Lower leg skin (tissue), 4 donors: ENCODE measurements at regions not wholly inside any gene's neighbourhood (a gene's known extent, or its start where the extent isn't known, plus 50 kb on each side); places are given as distances from the start of the nearest gene placed in this dataset.

Experiments
- DNase-seq, 2 donors: peaks; one replicate each; pipeline ENCODE4 v3.0.0-alpha.2; 2019; ENCODE audit warnings: low spot score in 2 of 2
- H3K4me3 ChIP-seq: fragments of 200-600 bp; sonication (generic); 2 replicates; pipeline ENCODE4 v1.5.1; 2017; ENCODE audit warnings: mild to moderate bottlenecking, low read depth; ENCODE audit not compliant: poor library complexity, severe bottlenecking
- CTCF ChIP-seq, 3 donors: fragments of 450-650 bp; IDR thresholded peaks; one replicate each; pipeline ENCODE4 v1.5.1; 2016; ENCODE audit warnings: antibody characterized with exemption in 3 of 3, mild to moderate bottlenecking in 3 of 3, moderate library complexity in 2 of 3
- POLR2A ChIP-seq, 2 donors: fragments of 450-650 bp; IDR thresholded peaks; one replicate each; pipeline ENCODE4 v1.6.1; 2016 to 2017; ENCODE audit warnings: antibody characterized with exemption in 2 of 2, mild to moderate bottlenecking in 1 of 2, moderate library complexity in 1 of 2
- WGBS, 2 donors: methylation state at CpG; one replicate each; pipeline ENCODE4 v1.1.5; 2018; 5-methylcytosine and 5-hydroxymethylcytosine counted together
- intact Hi-C: fragments of 100-400 bp; cut with DNase I; formaldehyde crosslinking; loops from one replicate; pipeline ENCODE4 v1.15.0; 2023; ENCODE audit warnings: low total_unique reads

- H3K4me3 ChIP-seq: no peak overlapping the region
- no peak for DNase-seq
- intact Hi-C loops: no loop called here
- 70% methylated on average over 11 to 12 of the region's 12 CpGs for WGBS, 2 donors
- TF ChIP-seq POLR2A (IDR thresholded peaks at IDR 0.05) (no peak), CTCF (IDR thresholded peaks at IDR 0.05) (no peak)
Measured at GRCh38 chr22:49026494-49027367, 800.9 kb downstream of the BRD1 start.

- H3K4me3 ChIP-seq: no peak overlapping the region
- 80% methylated on average over 17 of the region's 17 CpGs for WGBS, 2 donors
- no peak for DNase-seq
- intact Hi-C loops: no loop called here
- TF ChIP-seq CTCF (IDR thresholded peaks at IDR 0.05): no peak
- no peak for TF ChIP-seq POLR2A (IDR thresholded peaks at IDR 0.05)
Measured at GRCh38 chr22:49025791-49026493, 801.7 kb downstream of the BRD1 start.

- no peak for TF ChIP-seq POLR2A (IDR thresholded peaks at IDR 0.05)
- TF ChIP-seq CTCF (IDR thresholded peaks at IDR 0.05): no peak
- WGBS, 2 donors: 42 to 46% methylated on average over 14 to 16 of the region's 17 CpGs
Measured at GRCh38 chr22:49024775-49025440, 802.8 kb downstream of the BRD1 start.

GRCh38 chr22:49023879-49024774 is 803.5 kb downstream of the BRD1 start:
- H3K4me3 ChIP-seq: no peak overlapping the region
- no peak for DNase-seq
- TF ChIP-seq POLR2A (IDR thresholded peaks at IDR 0.05) (no peak), CTCF (IDR thresholded peaks at IDR 0.05) (no peak)
- intact Hi-C loops: no loop called here
- 76 to 79% methylated on average over 29 to 30 of the region's 38 CpGs for WGBS, 2 donors

More at GRCh38 chr22:49024775-49025440, 802.8 kb downstream of the BRD1 start:
- intact Hi-C loops: no loop called here
- no peak for DNase-seq
- no peak overlapping the region for H3K4me3 ChIP-seq
